KMS-11 (cell line): ENCODE measurements at regions not wholly inside any gene's neighbourhood (a gene's known extent, or its start where the extent isn't known, plus 50 kb on each side); places are given as distances from the start of the nearest gene placed in this dataset.

Experiments
- H2AFZ ChIP-seq: fragments of 200-600 bp; sonication (generic); 2 replicates; pipeline ENCODE4 v1.6.1; 2016; ENCODE audit warnings: antibody characterized with exemption, mixed run types, low read depth
- H3K27ac ChIP-seq: fragments of 200-600 bp; sonication (generic); 2 replicates; pipeline ENCODE4 v1.6.1; 2016; ENCODE audit warnings: mild to moderate bottlenecking, mixed run types
- H3K27me3 ChIP-seq: fragments of 200-600 bp; sonication (generic); 2 replicates; pipeline ENCODE4 v1.6.1; 2017; ENCODE audit warnings: mild to moderate bottlenecking, low read depth, mixed run types, moderate library complexity; ENCODE audit not compliant: insufficient read depth
- H3K36me3 ChIP-seq: fragments of 200-600 bp; sonication (generic); 2 replicates; pipeline ENCODE4 v1.6.1; 2017; ENCODE audit warnings: mild to moderate bottlenecking, mixed run types; ENCODE audit not compliant: insufficient read depth
- H3K4me1 ChIP-seq: fragments of 200-600 bp; sonication (generic); 2 replicates; pipeline ENCODE4 v1.6.1; 2016; ENCODE audit warnings: mild to moderate bottlenecking, low read depth, mixed run types; ENCODE audit not compliant: poor library complexity, severe bottlenecking
- H3K4me2 ChIP-seq: fragments of 200-600 bp; sonication (generic); 2 replicates; pipeline ENCODE4 v1.7.0; 2016; ENCODE audit warnings: mild to moderate bottlenecking, mixed run types
- H3K4me3 ChIP-seq: fragments of 200-600 bp; sonication (generic); IDR thresholded peaks from 2 replicates; pipeline ENCODE4 v1.6.1; 2017; ENCODE audit warnings: low read depth, low read length, mixed read lengths; ENCODE audit not compliant: insufficient read depth
- H3K79me2 ChIP-seq: fragments of 200-600 bp; sonication (generic); 2 replicates; pipeline ENCODE4 v1.6.1; 2016; ENCODE audit warnings: low read depth, mixed run types; ENCODE audit not compliant: insufficient read depth
- H3K9ac ChIP-seq: fragments of 200-600 bp; sonication (generic); 2 replicates; pipeline ENCODE4 v1.6.1; 2016; ENCODE audit warnings: mild to moderate bottlenecking, mixed run types
- H4K20me1 ChIP-seq: fragments of 200-600 bp; sonication (generic); 2 replicates; pipeline ENCODE4 v1.6.1; 2016; ENCODE audit warnings: mild to moderate bottlenecking, mixed run types; ENCODE audit not compliant: insufficient read depth
- CTCF ChIP-seq: fragments of 200-600 bp; sonication (generic); conservative IDR thresholded peaks from 2 replicates; pipeline ENCODE4 v1.6.1; 2017; ENCODE audit warnings: low read depth, mild to moderate bottlenecking, antibody characterized with exemption, low read length, moderate library complexity, mixed read lengths

DNA sequence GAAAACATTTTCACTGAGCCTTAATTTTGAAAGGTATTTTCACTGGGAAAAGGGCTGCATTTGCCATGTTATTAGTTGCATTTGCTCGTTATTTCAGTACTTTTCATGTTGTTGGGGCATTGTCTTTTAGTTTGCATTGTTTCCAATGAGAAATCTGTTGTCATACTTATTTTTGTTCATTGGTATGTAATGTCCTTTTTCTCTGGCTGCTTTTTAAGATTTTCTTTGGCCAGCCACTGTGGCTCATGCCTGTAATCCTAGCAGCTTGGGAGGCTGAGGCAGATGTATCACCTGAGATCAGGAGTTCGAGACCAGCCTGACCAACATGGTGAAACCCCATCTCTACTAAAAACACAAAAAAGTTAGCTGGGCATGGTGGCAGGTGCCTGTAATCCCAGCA is 379.9 kb downstream of the SAMD5 start:
- Histone ChIP-seq H3K79me2 (no peaks in the 10 kb centered on the region), H3K36me3 (no peaks in the 10 kb centered on the region), H4K20me1 (no peaks in the 10 kb centered on the region), H2AFZ (no peak overlapping the region), H3K27me3 (no peaks in the 10 kb centered on the region), H3K9ac (no peak overlapping the region), H3K4me3 (no peak overlapping the region), H3K4me1 (no peaks in the 10 kb centered on the region), H3K27ac (no peak overlapping the region), H3K4me2 (no peak overlapping the region)
- no peak for TF ChIP-seq CTCF

DNA sequence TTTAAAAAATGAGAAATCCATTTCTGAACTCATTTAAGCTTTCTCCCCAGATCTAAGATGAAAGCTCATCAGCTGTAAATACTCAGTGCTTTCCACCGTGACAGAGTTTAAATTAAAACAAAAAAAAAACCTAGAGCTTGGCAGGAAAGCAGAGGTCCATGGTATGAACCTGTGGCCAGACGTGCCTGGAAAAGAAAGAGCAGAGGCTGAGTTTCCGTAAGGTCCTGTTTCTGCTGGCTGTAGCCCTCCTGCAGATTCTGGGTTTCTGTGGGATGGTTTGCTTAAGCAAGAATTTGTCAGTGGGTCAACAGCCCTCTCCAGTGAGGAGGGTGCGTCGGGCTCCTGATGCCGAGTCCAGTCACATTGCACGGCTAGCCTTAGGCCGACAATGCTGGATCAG is 383.2 kb downstream of the SAMD5 start:
- H3K4me2 ChIP-seq, result no peak overlapping the region
- no peaks in the 10 kb centered on the region for H3K79me2 ChIP-seq
- H3K27ac ChIP-seq, result no peak overlapping the region
- no peak overlapping the region for H2AFZ ChIP-seq
- no peaks in the 10 kb centered on the region for H4K20me1 ChIP-seq
- H3K9ac ChIP-seq, result no peak overlapping the region
- no peaks in the 10 kb centered on the region for H3K27me3 ChIP-seq
- no peak for TF ChIP-seq CTCF
- no peaks in the 10 kb centered on the region for H3K36me3 ChIP-seq
- no peak overlapping the region for H3K4me3 ChIP-seq
- H3K4me1 ChIP-seq, result no peaks in the 10 kb centered on the region

DNA sequence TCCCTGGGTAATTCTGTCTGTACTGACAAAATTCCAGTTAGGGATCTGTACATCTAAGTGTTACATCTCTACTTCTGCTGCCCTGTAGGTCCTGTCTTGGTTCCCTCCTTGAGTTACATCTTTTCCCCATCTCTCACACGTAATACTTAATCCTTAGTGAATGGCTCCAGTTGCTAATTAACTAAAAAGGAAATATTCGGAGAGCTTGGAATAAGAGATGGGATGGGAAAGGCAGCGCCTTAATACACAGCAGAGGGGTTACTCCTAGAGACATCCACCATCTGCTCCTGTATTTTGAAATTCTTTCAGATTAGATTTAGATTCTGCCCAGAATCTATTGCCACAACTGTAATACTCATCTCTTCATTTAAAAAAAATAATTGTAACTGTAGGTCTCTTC is 384.0 kb downstream of the SAMD5 start:
- H3K79me2 ChIP-seq, result no peaks in the 10 kb centered on the region
- H2AFZ ChIP-seq, result no peak overlapping the region
- H3K4me3 ChIP-seq, result no peak overlapping the region
- TF ChIP-seq CTCF, result no peak
- no peak overlapping the region for H3K4me2 ChIP-seq
- H3K27me3 ChIP-seq, result no peaks in the 10 kb centered on the region
- no peaks in the 10 kb centered on the region for H3K36me3 ChIP-seq
- no peak overlapping the region for H3K27ac ChIP-seq
- H3K9ac ChIP-seq, result no peak overlapping the region
- no peaks in the 10 kb centered on the region for H4K20me1 ChIP-seq
- H3K4me1 ChIP-seq, result no peaks in the 10 kb centered on the region

DNA sequence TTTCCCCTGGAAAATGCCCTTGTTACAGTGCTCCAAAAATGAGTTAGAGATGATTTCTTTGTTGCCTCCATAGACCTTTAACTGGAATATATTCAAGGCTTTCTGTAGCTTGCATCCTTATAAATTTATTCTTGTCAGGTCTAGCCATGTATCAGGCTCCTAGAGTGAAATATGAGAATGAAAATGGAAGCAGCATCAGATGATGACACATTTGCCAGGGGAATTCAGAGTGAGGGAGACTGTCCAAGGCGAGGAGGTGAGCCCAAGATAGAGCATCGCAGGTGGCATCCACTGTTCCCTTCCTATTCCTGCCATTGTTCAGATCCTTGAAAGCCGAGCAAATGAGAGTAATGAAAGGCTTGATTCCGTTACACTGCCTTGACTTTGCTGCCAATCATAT is 386.8 kb downstream of the SAMD5 start:
- Histone ChIP-seq H3K4me3 (no peak overlapping the region), H4K20me1 (no peaks in the 10 kb centered on the region), H3K36me3 (no peaks in the 10 kb centered on the region), H2AFZ (no peak overlapping the region), H3K27me3 (no peaks in the 10 kb centered on the region), H3K4me1 (no peaks in the 10 kb centered on the region), H3K79me2 (no peaks in the 10 kb centered on the region), H3K27ac (no peak overlapping the region), H3K4me2 (no peak overlapping the region), H3K9ac (no peak overlapping the region)
- no peak for TF ChIP-seq CTCF
